ENCODE measurements at regions not wholly inside any gene's neighbourhood (a gene's known extent, or its start where the extent isn't known, plus 50 kb on each side); places are given as distances from the start of the nearest gene placed in this dataset.

- Histone ChIP-seq H3K4me2 (replicated peaks; ENCODE audit: extremely low read depth, low read length, poor library complexity, severe bottlenecking) (no peak overlapping the region), H3K4me3 (replicated peaks in 1 of 3; ENCODE audit: low read depth in 2 of 3, low read length in 3 of 3) (no peak overlapping the region), H3K36me3 (replicated peaks in 1 of 2; ENCODE audit: control insufficient read depth in 1 of 2, insufficient read depth in 2 of 2, low read length in 2 of 2) (no peaks in the 10 kb centered on the region), H3K4me1 (ENCODE audit: control insufficient read depth in 1 of 2, insufficient read depth in 2 of 2, low read length in 2 of 2) (no peaks in the 10 kb centered on the region), H3K9me3 (replicated peaks in 1 of 2; ENCODE audit: control insufficient read depth in 1 of 2, insufficient read depth in 1 of 2, low read length in 2 of 2) (no peaks in the 10 kb centered on the region), H3K27ac (ENCODE audit: low read depth in 1 of 2, low read length in 2 of 2) (no peak overlapping the region), H2AFZ (ENCODE audit: insufficient read depth, low read depth, low read length, poor library complexity, severe bottlenecking) (no peak overlapping the region), H3K9ac (ENCODE audit: insufficient read depth, low read length, poor library complexity, severe bottlenecking) (no peak overlapping the region), H4K20me1 (ENCODE audit: insufficient read depth, low read length) (no peaks in the 10 kb centered on the region), H3K79me2 (ENCODE audit: insufficient read depth, low read length) (no peaks in the 10 kb centered on the region), H3K27me3 (ENCODE audit: control insufficient read depth in 2 of 2, insufficient read depth in 2 of 2, low read length in 2 of 2) (no peaks in the 10 kb centered on the region)
- WGBS (ENCODE audit: insufficient coverage) = 90% methylated on average over 2 of the region's 3 CpGs
- H3K27me3 Mint-ChIP-seq (ENCODE audit: low read depth in 3 of 3) = peaks cover 2 to 5% (median 3%) of the 10 kb centered on the region in 3 donors
- H3K9me3 Mint-ChIP-seq = no peaks in the 10 kb centered on the region
- no peaks in the 10 kb centered on the region for H3K4me1 Mint-ChIP-seq
- no peak for TF ChIP-seq CTCF (IDR thresholded peaks at IDR 0.05)
- H3K36me3 Mint-ChIP-seq = no peaks in the 10 kb centered on the region
- DNase-seq = no peak
- intact Hi-C loops (cut with micrococcal nuclease) = no loop called here
- no peak overlapping the region for H3K27ac Mint-ChIP-seq
- no peak overlapping the region for H3K4me3 Mint-ChIP-seq
These were observed 89.1 kb upstream of the SLC30A5 start for GRCh38 chr5:69004676-69005075.

DNA sequence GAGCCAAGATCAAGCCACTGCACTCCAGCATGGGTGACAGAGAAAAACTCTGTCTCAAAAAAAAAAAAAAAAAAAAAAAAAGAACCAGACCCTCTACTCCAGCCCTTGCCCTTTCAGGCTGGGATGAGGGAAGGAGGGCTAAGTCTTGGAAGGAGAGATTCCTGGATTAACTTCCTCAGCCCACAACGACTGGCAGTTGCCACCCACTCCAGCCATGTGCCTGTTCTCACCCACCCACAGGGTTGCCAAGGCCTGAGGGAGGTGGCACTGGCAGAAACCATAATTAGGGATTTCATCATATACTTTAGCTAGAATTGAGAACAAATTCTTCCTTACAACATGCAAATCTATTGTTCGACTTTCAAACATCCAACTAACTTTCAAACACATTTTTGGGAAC is 87.8 kb upstream of the SLC30A5 start:
- no peaks in the 10 kb centered on the region for H3K27me3 ChIP-seq (ENCODE audit: control insufficient read depth in 2 of 2, insufficient read depth in 2 of 2, low read length in 2 of 2)
- H3K36me3 ChIP-seq (replicated peaks in 1 of 2; ENCODE audit: control insufficient read depth in 1 of 2, insufficient read depth in 2 of 2, low read length in 2 of 2) = no peaks in the 10 kb centered on the region
- H3K4me1 Mint-ChIP-seq = no peaks in the 10 kb centered on the region
- 80% methylated on average over 1 of the region's 2 CpGs for WGBS (ENCODE audit: insufficient coverage)
- no peaks in the 10 kb centered on the region for H3K36me3 Mint-ChIP-seq
- H3K27ac Mint-ChIP-seq = no peak overlapping the region
- intact Hi-C loops (cut with micrococcal nuclease) = no loop called here
- H3K27me3 Mint-ChIP-seq (ENCODE audit: low read depth in 3 of 3) = peaks cover 2 to 7% (median 6%) of the 10 kb centered on the region in 3 donors
- no peaks in the 10 kb centered on the region for H3K9me3 ChIP-seq (replicated peaks in 1 of 2; ENCODE audit: control insufficient read depth in 1 of 2, insufficient read depth in 1 of 2, low read length in 2 of 2)
- no peak overlapping the region for H3K9ac ChIP-seq (ENCODE audit: insufficient read depth, low read length, poor library complexity, severe bottlenecking)
- no peak for DNase-seq
- no peaks in the 10 kb centered on the region for H3K79me2 ChIP-seq (ENCODE audit: insufficient read depth, low read length)
- no peak overlapping the region for H2AFZ ChIP-seq (ENCODE audit: insufficient read depth, low read depth, low read length, poor library complexity, severe bottlenecking)
- no peak overlapping the region for H3K4me3 ChIP-seq (replicated peaks in 1 of 3; ENCODE audit: low read depth in 2 of 3, low read length in 3 of 3)
- H3K4me3 Mint-ChIP-seq = no peak overlapping the region
- no peaks in the 10 kb centered on the region for H3K9me3 Mint-ChIP-seq
- TF ChIP-seq CTCF (IDR thresholded peaks at IDR 0.05) = no peak
- H4K20me1 ChIP-seq (ENCODE audit: insufficient read depth, low read length) = no peaks in the 10 kb centered on the region
- H3K27ac ChIP-seq (ENCODE audit: low read depth in 1 of 2, low read length in 2 of 2) = no peak overlapping the region
- no peak overlapping the region for H3K4me2 ChIP-seq (replicated peaks; ENCODE audit: extremely low read depth, low read length, poor library complexity, severe bottlenecking)
- no peaks in the 10 kb centered on the region for H3K4me1 ChIP-seq (ENCODE audit: control insufficient read depth in 1 of 2, insufficient read depth in 2 of 2, low read length in 2 of 2)

Measured in CD14-positive monocyte (primary cell).